ENCODE measurements at regions not wholly inside any gene's neighbourhood (a gene's known extent, or its start where the extent isn't known, plus 50 kb on each side); places are given as distances from the start of the nearest gene placed in this dataset.

- CTCF ChIA-PET (ENCODE audit: low intra/inter-chr PET ratio): no interaction called here
- no peaks in the 10 kb centered on the region for H3K9me3 ChIP-seq (replicated peaks; ENCODE audit: control insufficient read depth, insufficient read depth, low read depth, low read length)
- FAIRE-seq: no peak
- H3K79me2 ChIP-seq (ENCODE audit: control insufficient read depth, insufficient read depth, low read length): no peaks in the 10 kb centered on the region
- no peaks in the 10 kb centered on the region for H3K36me3 ChIP-seq (ENCODE audit: control insufficient read depth, insufficient read depth, low read length)
- no peak for DNase-seq (ENCODE audit: extremely low read depth in 1 of 4, low spot score in 3 of 4)
- no peaks in the 10 kb centered on the region for H3K9me1 ChIP-seq (ENCODE audit: control insufficient read depth, insufficient read depth, low read length)
- no peak overlapping the region for H3K27ac ChIP-seq (ENCODE audit: extremely low read depth, low read depth, low read length)
- no peak overlapping the region for H3K9ac ChIP-seq (ENCODE audit: insufficient read depth in 1 of 2, low read depth in 2 of 2, low read length in 2 of 2)
- no TSS peak for BruUV-seq (replicated peaks)
- no peak overlapping the region for H3K4me2 ChIP-seq (ENCODE audit: insufficient read depth, low read length)
- no peak for ATAC-seq
- POLR2A ChIA-PET: interaction anchor here (1.6 kb wide), 1 partner anchor 12 kb away, joined by 8 read pairs; no protein-coding TSS in a partner anchor
- H3K4me1 ChIP-seq (replicated peaks in 1 of 2; ENCODE audit: control insufficient read depth in 2 of 2, insufficient read depth in 2 of 2, low read length in 2 of 2): no peaks in the 10 kb centered on the region
- H2AFZ ChIP-seq (ENCODE audit: low read depth, low read length): no peak overlapping the region
- H3K4me3 ChIP-seq: no peak overlapping the region
- in situ Hi-C loops (cut with MboI): no loop called here
- intact Hi-C loops (cut with micrococcal nuclease): no loop called here
- WGBS (ENCODE audit: insufficient coverage, low coverage, missing lambda C conversion rate): 3% methylated on average over 11 of the region's 11 CpGs
- H4K20me1 ChIP-seq (replicated peaks; ENCODE audit: control insufficient read depth, insufficient read depth, low read length): 0 out of 2 replicates have a peak, but pooled peaks cover 4% of the 10 kb centered on the region
- peaks cover 31 to 76% of the 10 kb centered on the region in 2 experiments for H3K27me3 ChIP-seq (ENCODE audit: control insufficient read depth in 2 of 2, insufficient read depth in 2 of 2, low read length in 2 of 2)
- TF ChIP-seq SMARCA5 (IDR thresholded peaks at IDR 0.05) (no peak), SPI1 (IDR thresholded peaks at IDR 0.05; ENCODE audit: borderline replicate concordance, low read depth, low read length) (no peak), MEF2D (tag; conservative IDR thresholded peaks at IDR 0.05; ENCODE audit: low read depth) (no peak), TCFL5 (CRISPR knock-in tag; conservative IDR thresholded peaks at IDR 0.05) (no peak), REST (IDR thresholded peaks at IDR 0.05; ENCODE audit: borderline replicate concordance) (no peak), REST (CRISPR knock-in tag; IDR thresholded peaks at IDR 0.05; ENCODE audit: low read depth) (no peak), TFAM (CRISPR knock-in tag; conservative IDR thresholded peaks at IDR 0.05) (no peak), FOXJ3 (CRISPR knock-in tag; IDR thresholded peaks at IDR 0.05) (no peak), KAT8 (IDR thresholded peaks at IDR 0.05; ENCODE audit: low read depth) (no peak), SMARCB1 (IDR thresholded peaks at IDR 0.05; ENCODE audit: insufficient read length, low read depth) (no peak), ZFPM2 (CRISPR knock-in tag; IDR thresholded peaks at IDR 0.05) (no peak), SETDB1 (IDR thresholded peaks at IDR 0.05; ENCODE audit: low read length) (no peak), TAF7 (tag; IDR thresholded peaks at IDR 0.05) (no peak), GTF2B (IDR thresholded peaks at IDR 0.05; ENCODE audit: extremely low read depth, insufficient read length) (no peak), ZNF586 (CRISPR knock-in tag; conservative IDR thresholded peaks at IDR 0.05) (no peak)
These were observed 82.2 kb downstream of the RPS6KA4 start for GRCh38 chr11:64441127-64441526.

Measured in K562 (cell line).